HCT116 (cell line): ENCODE measurements at regions not wholly inside any gene's neighbourhood (a gene's known extent, or its start where the extent isn't known, plus 50 kb on each side); places are given as distances from the start of the nearest gene placed in this dataset.

Experiments used
- ATAC-seq: fragments of 200-7000 bp; cut with Tn5 transposase; 2 replicates; pipeline ENCODE4 v1.9.1; 2020; ENCODE audit warnings: mild to moderate bottlenecking, moderate library complexity
- BruUV-seq: library from RNA; stranded (reverse); fragments of 400-500 nt; replicated peaks from 2 replicates; lab custom pipeline; 2021; lab: Mats Ljungman, UMichigan
- CTCF ChIA-PET: fragments of 300-600 bp; sonication (Branson Sonifier 250); formaldehyde crosslinking; loops from one replicate; lab custom pipeline; 2021; ENCODE audit warnings: antibody characterized with exemption; lab: Charles Lee
- POLR2A ChIA-PET: fragments of 300-600, 350-600 bp; sonication (Branson Sonifier 250); formaldehyde crosslinking; loops from one replicate; lab custom pipeline; 2021; ENCODE audit warnings: antibody characterized with exemption; lab: Charles Lee
- RAD21 ChIA-PET, 2 experiments: fragments of 300-600 bp; sonication (Branson Sonifier 250); formaldehyde crosslinking; loops; one replicate each; lab custom pipeline; 2023; ENCODE audit warnings: low total read pairs in 2 of 2; ENCODE audit not compliant: uncharacterized antibody in 2 of 2, unreplicated experiment in 2 of 2, low non-redundant PET in 1 of 2; lab: Charles Lee
- DNase-seq: peaks from one replicate; pipeline ENCODE4 v3.0.0-alpha.2; 2010; ENCODE audit warnings: low read depth, low spot score
- H2AFZ ChIP-seq: fragments of 200-600 bp; shearing (Covaris generic), sonication (generic); 2 replicates; pipeline ENCODE4 v1.6.1; 2017; ENCODE audit warnings: low read depth, mixed run types, mixed read lengths, antibody characterized with exemption, low read length; ENCODE audit not compliant: poor library complexity, severe bottlenecking
- H3K27ac ChIP-seq: 2 replicates; pipeline ENCODE4 v1.5.1; 2012; ENCODE audit warnings: low read depth, low read length
- H3K27me3 ChIP-seq: fragments of 200-600 bp; sonication (generic); 2 replicates; pipeline ENCODE4 v1.6.1; 2016; ENCODE audit warnings: mixed run types, low read length, mixed read lengths; ENCODE audit not compliant: insufficient read depth
- H3K36me3 ChIP-seq, 2 experiments: fragments of 200-500 bp in 1 of 2; fragments of 200-600 bp in 1 of 2; sonication (Bioruptor generic) in 1 of 2; sonication (generic) in 1 of 2; 2 replicates each; pipeline versions ENCODE4 v1.5.1 to v1.6.1; 2014 to 2016; ENCODE audit warnings: low read length in 2 of 2, inconsistent platforms in 1 of 2, mixed read lengths in 1 of 2, mixed run types in 1 of 2; ENCODE audit not compliant: insufficient read depth in 2 of 2, control insufficient read depth in 1 of 2
- H3K4me1 ChIP-seq, 2 experiments: fragments of 200-600 bp in 1 of 2; sonication (generic) in 1 of 2; 2 replicates each; pipeline versions ENCODE4 v1.5.1 to v1.6.1; 2012 to 2017; ENCODE audit warnings: low read length in 2 of 2, inconsistent platforms in 1 of 2, mild to moderate bottlenecking in 1 of 2, mixed read lengths in 1 of 2, mixed run types in 1 of 2, moderate library complexity in 1 of 2; ENCODE audit not compliant: insufficient read depth in 2 of 2, control insufficient read depth in 1 of 2
- H3K4me2 ChIP-seq: fragments of 200-600 bp; sonication (generic); 2 replicates; pipeline ENCODE4 v1.6.1; 2017; ENCODE audit warnings: mixed run types, low read length, mixed read lengths
- H3K4me3 ChIP-seq, 2 experiments: fragments of 200-600 bp in 1 of 2; sonication (generic) in 1 of 2; replicated peaks in 1 of 2; 2 replicates each; pipeline ENCODE4 v1.5.1; 2011 to 2016; ENCODE audit warnings: low read length in 2 of 2, control low read depth in 1 of 2, low read depth in 1 of 2, mild to moderate bottlenecking in 1 of 2, mixed read lengths in 1 of 2, mixed run types in 1 of 2
- H3K79me2 ChIP-seq: fragments of 200-600 bp; sonication (generic); 2 replicates; pipeline ENCODE4 v1.6.1; 2017; ENCODE audit warnings: mild to moderate bottlenecking, mixed run types, low read length, moderate library complexity, mixed read lengths; ENCODE audit not compliant: insufficient read depth
- H3K9ac ChIP-seq: fragments of 200-600 bp; sonication (generic); 2 replicates; pipeline ENCODE4 v1.6.1; 2016; ENCODE audit warnings: low read length, mixed read lengths
- H3K9me2 ChIP-seq: fragments of 200-600 bp; sonication (generic), shearing (Covaris generic); 2 replicates; pipeline ENCODE4 v1.6.1; 2017; ENCODE audit warnings: mixed run types, mild to moderate bottlenecking, moderate library complexity; ENCODE audit not compliant: insufficient read depth
- H3K9me3 ChIP-seq, 2 experiments: fragments of 200-500 bp in 1 of 2; fragments of 200-600 bp in 1 of 2; sonication (Bioruptor generic) in 1 of 2; sonication (generic) in 1 of 2; 2 replicates each; pipeline ENCODE4 v1.6.1; 2014 to 2017; ENCODE audit warnings: low read length in 2 of 2, mixed read lengths in 2 of 2, inconsistent platforms in 1 of 2, low read depth in 1 of 2, mild to moderate bottlenecking in 1 of 2, mixed run types in 1 of 2, moderate library complexity in 1 of 2; ENCODE audit not compliant: control insufficient read depth in 1 of 2, insufficient read depth in 1 of 2
- H4K20me1 ChIP-seq: fragments of 200-600 bp; sonication (generic), shearing (Covaris generic); 2 replicates; pipeline ENCODE4 v1.6.1; 2017; ENCODE audit warnings: mixed run types, mild to moderate bottlenecking, moderate library complexity; ENCODE audit not compliant: insufficient read depth
- CEBPB ChIP-seq: IDR thresholded peaks from 2 replicates; pipeline ENCODE4 v1.6.1; 2012; ENCODE audit warnings: low read depth
- ELF1 ChIP-seq: IDR thresholded peaks from 2 replicates; pipeline ENCODE4 v1.6.1; 2012; ENCODE audit warnings: low read depth, borderline replicate concordance
- EZH2phosphoT487 ChIP-seq: fragments of 200-600 bp; IDR thresholded peaks from 2 replicates; pipeline ENCODE4 v1.6.1; 2018; ENCODE audit warnings: antibody characterized with exemption, borderline replicate concordance
- FOSL1 ChIP-seq: IDR thresholded peaks from 2 replicates; pipeline ENCODE4 v1.6.1; 2012; ENCODE audit warnings: low read depth
- JUND ChIP-seq: IDR thresholded peaks from 2 replicates; pipeline ENCODE4 v1.6.1; 2012
- POLR2A ChIP-seq: IDR thresholded peaks from 2 replicates; pipeline ENCODE4 v1.7.0; 2011; ENCODE audit warnings: borderline replicate concordance; ENCODE audit not compliant: insufficient read depth, insufficient read length; ENCODE audit errors: extremely low read depth
- POLR2AphosphoS5 ChIP-seq: IDR thresholded peaks from 2 replicates; pipeline ENCODE4 v1.6.1; 2011; ENCODE audit warnings: mild to moderate bottlenecking, low read depth, low read length, moderate library complexity
- TCF7L2 ChIP-seq: IDR thresholded peaks from 2 replicates; pipeline ENCODE4 v1.7.0; 2011; ENCODE audit warnings: borderline replicate concordance, inconsistent platforms; ENCODE audit not compliant: insufficient read depth, insufficient read length; ENCODE audit errors: extremely low read depth
- ZFX ChIP-seq: fragments of 450-650 bp; IDR thresholded peaks from 2 replicates; pipeline ENCODE4 v1.6.1; 2017
- ZNF274 ChIP-seq: fragments of 200-500 bp; sonication (Bioruptor generic); IDR thresholded peaks from 2 replicates; pipeline ENCODE4 v1.6.1; 2014; ENCODE audit warnings: mild to moderate bottlenecking, low read depth, low read length, inconsistent platforms
- intact Hi-C: fragments of 100-400 bp; cut with micrococcal nuclease; formaldehyde crosslinking; loops from 2 replicates; pipeline ENCODE4 v1.10.0; 2022
- TF ChIP-seq, protein P1 (sequence below): IDR thresholded peaks from 2 replicates; pipeline ENCODE4 v1.6.1; 2011; ENCODE audit warnings: mild to moderate bottlenecking, low read length, moderate library complexity; ENCODE audit not compliant: insufficient replicate concordance; ENCODE audit errors: extremely low read depth
- TF ChIP-seq, protein P2 (sequence below): IDR thresholded peaks from 2 replicates; pipeline ENCODE4 v1.6.1; 2012
- TF ChIP-seq, protein P3 (sequence below): IDR thresholded peaks from 2 replicates; pipeline ENCODE4 v1.6.1; 2012
- TF ChIP-seq, protein P4 (sequence below), 3 experiments: fragments of 200-600 bp in 1 of 3; sonication (generic) in 1 of 3; IDR thresholded peaks in 2 of 3; conservative IDR thresholded peaks in 1 of 3; 2 replicates each; pipeline ENCODE4 v1.5.1; 2012 to 2017; ENCODE audit warnings: low read depth in 2 of 3, low read length in 2 of 3, antibody characterized with exemption in 1 of 3, borderline replicate concordance in 1 of 3, control low read depth in 1 of 3, mild to moderate bottlenecking in 1 of 3, mixed read lengths in 1 of 3, mixed run types in 1 of 3, moderate library complexity in 1 of 3; ENCODE audit not compliant: insufficient read depth in 1 of 3
- TF ChIP-seq, protein P5 (sequence below): IDR thresholded peaks from 2 replicates; pipeline ENCODE4 v1.6.1; 2012; ENCODE audit warnings: low read depth

DNA sequence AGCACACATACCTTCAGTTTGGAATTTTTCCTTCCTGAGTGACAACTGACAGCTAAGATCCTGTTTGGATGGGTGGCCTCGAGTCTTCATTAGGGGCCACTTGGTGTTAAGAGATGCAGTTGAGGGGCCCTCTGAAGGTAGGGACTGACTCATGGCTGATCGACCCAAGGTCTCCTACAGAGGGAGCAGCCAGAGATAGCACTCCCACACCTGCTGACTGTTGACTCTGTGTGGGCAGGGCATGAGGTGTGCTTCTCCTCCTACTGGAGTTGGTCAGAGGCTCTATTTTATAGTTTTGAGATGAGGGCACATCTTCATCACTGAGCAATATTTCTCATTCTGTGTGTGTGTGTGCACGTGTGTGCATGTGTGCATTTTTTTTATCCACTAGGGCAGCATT lies 378.8 kb upstream of the PODXL start:
- Histone ChIP-seq H3K36me3 (no peaks in the 10 kb centered on the region), H3K79me2 (no peaks in the 10 kb centered on the region), H3K9me2 (no peaks in the 10 kb centered on the region), H3K4me1 (no peaks in the 10 kb centered on the region), H3K27me3 (peaks cover 52% of the 10 kb centered on the region; the same call in 1 of the 2 replicates), H3K4me2 (no peak overlapping the region), H3K4me3 (no peak overlapping the region), H4K20me1 (no peaks in the 10 kb centered on the region), H2AFZ (no peak overlapping the region), H3K9ac (no peak overlapping the region), H3K27ac (no peak overlapping the region), H3K9me3 (no peaks in the 10 kb centered on the region)
- intact Hi-C loops: no loop called here
- no peak for TF ChIP-seq FOSL1
- no peak for TF ChIP-seq ZNF274
- no peak for TF ChIP-seq ZFX
- TF ChIP-seq JUND: no peak
- no peak for TF ChIP-seq EZH2phosphoT487
- TF ChIP-seq, protein P1, sequence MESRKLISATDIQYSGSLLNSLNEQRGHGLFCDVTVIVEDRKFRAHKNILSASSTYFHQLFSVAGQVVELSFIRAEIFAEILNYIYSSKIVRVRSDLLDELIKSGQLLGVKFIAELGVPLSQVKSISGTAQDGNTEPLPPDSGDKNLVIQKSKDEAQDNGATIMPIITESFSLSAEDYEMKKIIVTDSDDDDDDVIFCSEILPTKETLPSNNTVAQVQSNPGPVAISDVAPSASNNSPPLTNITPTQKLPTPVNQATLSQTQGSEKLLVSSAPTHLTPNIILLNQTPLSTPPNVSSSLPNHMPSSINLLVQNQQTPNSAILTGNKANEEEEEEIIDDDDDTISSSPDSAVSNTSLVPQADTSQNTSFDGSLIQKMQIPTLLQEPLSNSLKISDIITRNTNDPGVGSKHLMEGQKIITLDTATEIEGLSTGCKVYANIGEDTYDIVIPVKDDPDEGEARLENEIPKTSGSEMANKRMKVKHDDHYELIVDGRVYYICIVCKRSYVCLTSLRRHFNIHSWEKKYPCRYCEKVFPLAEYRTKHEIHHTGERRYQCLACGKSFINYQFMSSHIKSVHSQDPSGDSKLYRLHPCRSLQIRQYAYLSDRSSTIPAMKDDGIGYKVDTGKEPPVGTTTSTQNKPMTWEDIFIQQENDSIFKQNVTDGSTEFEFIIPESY: no peak
- TF ChIP-seq TCF7L2: no peak
- TF ChIP-seq, protein P2, sequence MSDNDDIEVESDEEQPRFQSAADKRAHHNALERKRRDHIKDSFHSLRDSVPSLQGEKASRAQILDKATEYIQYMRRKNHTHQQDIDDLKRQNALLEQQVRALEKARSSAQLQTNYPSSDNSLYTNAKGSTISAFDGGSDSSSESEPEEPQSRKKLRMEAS: no peak
- TF ChIP-seq, protein P3, sequence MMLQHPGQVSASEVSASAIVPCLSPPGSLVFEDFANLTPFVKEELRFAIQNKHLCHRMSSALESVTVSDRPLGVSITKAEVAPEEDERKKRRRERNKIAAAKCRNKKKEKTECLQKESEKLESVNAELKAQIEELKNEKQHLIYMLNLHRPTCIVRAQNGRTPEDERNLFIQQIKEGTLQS: no peak
- no peak for TF ChIP-seq POLR2AphosphoS5
- no peak for TF ChIP-seq ELF1
- no peak for TF ChIP-seq POLR2A
- no peak for TF ChIP-seq CEBPB
- TF ChIP-seq, protein P4, sequence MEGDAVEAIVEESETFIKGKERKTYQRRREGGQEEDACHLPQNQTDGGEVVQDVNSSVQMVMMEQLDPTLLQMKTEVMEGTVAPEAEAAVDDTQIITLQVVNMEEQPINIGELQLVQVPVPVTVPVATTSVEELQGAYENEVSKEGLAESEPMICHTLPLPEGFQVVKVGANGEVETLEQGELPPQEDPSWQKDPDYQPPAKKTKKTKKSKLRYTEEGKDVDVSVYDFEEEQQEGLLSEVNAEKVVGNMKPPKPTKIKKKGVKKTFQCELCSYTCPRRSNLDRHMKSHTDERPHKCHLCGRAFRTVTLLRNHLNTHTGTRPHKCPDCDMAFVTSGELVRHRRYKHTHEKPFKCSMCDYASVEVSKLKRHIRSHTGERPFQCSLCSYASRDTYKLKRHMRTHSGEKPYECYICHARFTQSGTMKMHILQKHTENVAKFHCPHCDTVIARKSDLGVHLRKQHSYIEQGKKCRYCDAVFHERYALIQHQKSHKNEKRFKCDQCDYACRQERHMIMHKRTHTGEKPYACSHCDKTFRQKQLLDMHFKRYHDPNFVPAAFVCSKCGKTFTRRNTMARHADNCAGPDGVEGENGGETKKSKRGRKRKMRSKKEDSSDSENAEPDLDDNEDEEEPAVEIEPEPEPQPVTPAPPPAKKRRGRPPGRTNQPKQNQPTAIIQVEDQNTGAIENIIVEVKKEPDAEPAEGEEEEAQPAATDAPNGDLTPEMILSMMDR (IDR thresholded peaks at IDR 0.05 in 2 of 3, conservative IDR thresholded peaks at IDR 0.05 in 1 of 3; ENCODE audit: borderline replicate concordance in 1 of 3, insufficient read depth in 1 of 3, low read depth in 2 of 3, low read length in 2 of 3): no peak
- TF ChIP-seq, protein P5, sequence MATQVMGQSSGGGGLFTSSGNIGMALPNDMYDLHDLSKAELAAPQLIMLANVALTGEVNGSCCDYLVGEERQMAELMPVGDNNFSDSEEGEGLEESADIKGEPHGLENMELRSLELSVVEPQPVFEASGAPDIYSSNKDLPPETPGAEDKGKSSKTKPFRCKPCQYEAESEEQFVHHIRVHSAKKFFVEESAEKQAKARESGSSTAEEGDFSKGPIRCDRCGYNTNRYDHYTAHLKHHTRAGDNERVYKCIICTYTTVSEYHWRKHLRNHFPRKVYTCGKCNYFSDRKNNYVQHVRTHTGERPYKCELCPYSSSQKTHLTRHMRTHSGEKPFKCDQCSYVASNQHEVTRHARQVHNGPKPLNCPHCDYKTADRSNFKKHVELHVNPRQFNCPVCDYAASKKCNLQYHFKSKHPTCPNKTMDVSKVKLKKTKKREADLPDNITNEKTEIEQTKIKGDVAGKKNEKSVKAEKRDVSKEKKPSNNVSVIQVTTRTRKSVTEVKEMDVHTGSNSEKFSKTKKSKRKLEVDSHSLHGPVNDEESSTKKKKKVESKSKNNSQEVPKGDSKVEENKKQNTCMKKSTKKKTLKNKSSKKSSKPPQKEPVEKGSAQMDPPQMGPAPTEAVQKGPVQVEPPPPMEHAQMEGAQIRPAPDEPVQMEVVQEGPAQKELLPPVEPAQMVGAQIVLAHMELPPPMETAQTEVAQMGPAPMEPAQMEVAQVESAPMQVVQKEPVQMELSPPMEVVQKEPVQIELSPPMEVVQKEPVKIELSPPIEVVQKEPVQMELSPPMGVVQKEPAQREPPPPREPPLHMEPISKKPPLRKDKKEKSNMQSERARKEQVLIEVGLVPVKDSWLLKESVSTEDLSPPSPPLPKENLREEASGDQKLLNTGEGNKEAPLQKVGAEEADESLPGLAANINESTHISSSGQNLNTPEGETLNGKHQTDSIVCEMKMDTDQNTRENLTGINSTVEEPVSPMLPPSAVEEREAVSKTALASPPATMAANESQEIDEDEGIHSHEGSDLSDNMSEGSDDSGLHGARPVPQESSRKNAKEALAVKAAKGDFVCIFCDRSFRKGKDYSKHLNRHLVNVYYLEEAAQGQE: no peak
- RAD21 ChIA-PET: no interaction called here
- POLR2A ChIA-PET: no interaction called here
- no peak for ATAC-seq
- CTCF ChIA-PET: no interaction called here
- BruUV-seq: no TSS peak
- DNase-seq: no peak
